ENCODE measurements at regions not wholly inside any gene's neighbourhood (a gene's known extent, or its start where the extent isn't known, plus 50 kb on each side); places are given as distances from the start of the nearest gene placed in this dataset.

- ATAC-seq (ENCODE audit: low read depth) (no peak), DNase-seq (no peak)
- Histone ChIP-seq H3K4me1 (ENCODE audit: control insufficient read depth, insufficient read depth, low read length) (no peaks in the 10 kb centered on the region), H2BK120ac (ENCODE audit: low read depth, low read length) (no peak overlapping the region), H2AFZ (replicated peaks; ENCODE audit: low read length, poor library complexity) (no peak overlapping the region), H2AK5ac (ENCODE audit: low read depth, low read length) (no peak overlapping the region), H4K91ac (ENCODE audit: insufficient read depth, low read depth, low read length) (no peak overlapping the region), H4K8ac (ENCODE audit: low read depth in 2 of 2, low read length in 2 of 2) (no peak overlapping the region), H4K5ac (ENCODE audit: low read depth, low read length) (no peak overlapping the region), H3K9ac (ENCODE audit: low read depth, low read length) (no peak overlapping the region), H2BK20ac (ENCODE audit: low read depth, low read length) (no peak overlapping the region), H4K20me1 (ENCODE audit: insufficient read depth, low read length) (no peaks in the 10 kb centered on the region), H3K14ac (replicated peaks; ENCODE audit: low read depth, low read length) (no peak overlapping the region), H2BK5ac (ENCODE audit: low read depth, low read length, poor library complexity, severe bottlenecking) (no peak overlapping the region), H3K27me3 (ENCODE audit: control insufficient read depth, insufficient read depth, low read length) (no peaks in the 10 kb centered on the region), H3K9me3 (ENCODE audit: control insufficient read depth, insufficient read depth, low read length) (peaks cover 2% of the 10 kb centered on the region; the same call in 1 of the 2 replicates), H3K23ac (ENCODE audit: low read depth, low read length) (no peak overlapping the region), H3K4me3 (ENCODE audit: insufficient read depth, low read depth, low read length) (no peak overlapping the region), H3K18ac (ENCODE audit: low read depth, low read length) (no peak overlapping the region), H3K4ac (ENCODE audit: low read depth, low read length) (no peak overlapping the region), H3K56ac (ENCODE audit: extremely low read depth, insufficient read depth, low read length) (no peak overlapping the region), H3K27ac (ENCODE audit: insufficient read depth, low read length) (no peak overlapping the region), H2BK15ac (ENCODE audit: low read depth, low read length) (no peak overlapping the region), H3K9me1 (ENCODE audit: insufficient read depth, low read length) (no peaks in the 10 kb centered on the region), H3K36me3 (ENCODE audit: control insufficient read depth, insufficient read depth, low read length) (no peaks in the 10 kb centered on the region), H3K4me2 (ENCODE audit: low read depth, low read length) (no peak overlapping the region), H3K79me1 (ENCODE audit: low read depth in 1 of 2, low read length in 2 of 2) (no peaks in the 10 kb centered on the region), H2AK9ac (replicated peaks; ENCODE audit: low read depth, low read length, poor library complexity) (no peak overlapping the region)
- POLR2A ChIA-PET (ENCODE audit: unreplicated experiment): no interaction called here
- dilution Hi-C loops (cut with HindIII; ENCODE audit: low sequenced_read_pairs, unreplicated experiment): no loop called here
- WGBS, 2 experiments (ENCODE audit: extremely low coverage in 2 of 2, insufficient read length in 1 of 2): no CpG with 5 or more reads among the region's 4 CpGs
- intact Hi-C loops (cut with micrococcal nuclease): no loop called here
- CTCF ChIA-PET: no interaction called here
- BruUV-seq (replicated peaks): no TSS peak
- TF ChIP-seq, protein P1, sequence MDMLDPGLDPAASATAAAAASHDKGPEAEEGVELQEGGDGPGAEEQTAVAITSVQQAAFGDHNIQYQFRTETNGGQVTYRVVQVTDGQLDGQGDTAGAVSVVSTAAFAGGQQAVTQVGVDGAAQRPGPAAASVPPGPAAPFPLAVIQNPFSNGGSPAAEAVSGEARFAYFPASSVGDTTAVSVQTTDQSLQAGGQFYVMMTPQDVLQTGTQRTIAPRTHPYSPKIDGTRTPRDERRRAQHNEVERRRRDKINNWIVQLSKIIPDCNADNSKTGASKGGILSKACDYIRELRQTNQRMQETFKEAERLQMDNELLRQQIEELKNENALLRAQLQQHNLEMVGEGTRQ (IDR thresholded peaks at IDR 0.05; ENCODE audit: low read depth, low read length): no peak
- TF ChIP-seq FOS (IDR thresholded peaks at IDR 0.05; ENCODE audit: low read depth, low read length): no peak
- no peak for TF ChIP-seq MXI1 (IDR thresholded peaks at IDR 0.05; ENCODE audit: borderline replicate concordance, low read depth, low read length)
- TF ChIP-seq RFX5 (IDR thresholded peaks at IDR 0.05; ENCODE audit: low read depth, low read length): no peak
- no peak for TF ChIP-seq MAZ (IDR thresholded peaks at IDR 0.05; ENCODE audit: borderline replicate concordance, low read depth, low read length)
- TF ChIP-seq CEBPB (IDR thresholded peaks at IDR 0.05; ENCODE audit: low read depth, low read length): no peak
- TF ChIP-seq POLR2A (IDR thresholded peaks at IDR 0.05; ENCODE audit: low read depth, low read length): no peak
- no peak for TF ChIP-seq BHLHE40 (IDR thresholded peaks at IDR 0.05; ENCODE audit: low read depth, low read length)
- no peak for TF ChIP-seq RAD21 (IDR thresholded peaks at IDR 0.05; ENCODE audit: low read length)
- no peak for TF ChIP-seq RCOR1 (IDR thresholded peaks at IDR 0.05; ENCODE audit: insufficient replicate concordance, low read length)
- TF ChIP-seq SMC3 (IDR thresholded peaks at IDR 0.05; ENCODE audit: low read depth, low read length): no peak
- TF ChIP-seq CHD1 (IDR thresholded peaks at IDR 0.05; ENCODE audit: low read depth, low read length): no peak
- TF ChIP-seq, protein P2, sequence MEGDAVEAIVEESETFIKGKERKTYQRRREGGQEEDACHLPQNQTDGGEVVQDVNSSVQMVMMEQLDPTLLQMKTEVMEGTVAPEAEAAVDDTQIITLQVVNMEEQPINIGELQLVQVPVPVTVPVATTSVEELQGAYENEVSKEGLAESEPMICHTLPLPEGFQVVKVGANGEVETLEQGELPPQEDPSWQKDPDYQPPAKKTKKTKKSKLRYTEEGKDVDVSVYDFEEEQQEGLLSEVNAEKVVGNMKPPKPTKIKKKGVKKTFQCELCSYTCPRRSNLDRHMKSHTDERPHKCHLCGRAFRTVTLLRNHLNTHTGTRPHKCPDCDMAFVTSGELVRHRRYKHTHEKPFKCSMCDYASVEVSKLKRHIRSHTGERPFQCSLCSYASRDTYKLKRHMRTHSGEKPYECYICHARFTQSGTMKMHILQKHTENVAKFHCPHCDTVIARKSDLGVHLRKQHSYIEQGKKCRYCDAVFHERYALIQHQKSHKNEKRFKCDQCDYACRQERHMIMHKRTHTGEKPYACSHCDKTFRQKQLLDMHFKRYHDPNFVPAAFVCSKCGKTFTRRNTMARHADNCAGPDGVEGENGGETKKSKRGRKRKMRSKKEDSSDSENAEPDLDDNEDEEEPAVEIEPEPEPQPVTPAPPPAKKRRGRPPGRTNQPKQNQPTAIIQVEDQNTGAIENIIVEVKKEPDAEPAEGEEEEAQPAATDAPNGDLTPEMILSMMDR (conservative IDR thresholded peaks at IDR 0.05; ENCODE audit: low read depth, low read length): no peak
- TF ChIP-seq, protein P3, sequence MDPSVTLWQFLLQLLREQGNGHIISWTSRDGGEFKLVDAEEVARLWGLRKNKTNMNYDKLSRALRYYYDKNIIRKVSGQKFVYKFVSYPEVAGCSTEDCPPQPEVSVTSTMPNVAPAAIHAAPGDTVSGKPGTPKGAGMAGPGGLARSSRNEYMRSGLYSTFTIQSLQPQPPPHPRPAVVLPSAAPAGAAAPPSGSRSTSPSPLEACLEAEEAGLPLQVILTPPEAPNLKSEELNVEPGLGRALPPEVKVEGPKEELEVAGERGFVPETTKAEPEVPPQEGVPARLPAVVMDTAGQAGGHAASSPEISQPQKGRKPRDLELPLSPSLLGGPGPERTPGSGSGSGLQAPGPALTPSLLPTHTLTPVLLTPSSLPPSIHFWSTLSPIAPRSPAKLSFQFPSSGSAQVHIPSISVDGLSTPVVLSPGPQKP (IDR thresholded peaks at IDR 0.05; ENCODE audit: borderline replicate concordance, low read depth, low read length): no peak
- in situ Hi-C loops (cut with MboI; ENCODE audit: low sequenced_read_pairs): no loop called here
These were observed 884.9 kb upstream of the FOXG1 start for GRCh38 chr14:27881646-27882045.

All from IMR-90 (cell line).